ENCODE measurements at regions not wholly inside any gene's neighbourhood (a gene's known extent, or its start where the extent isn't known, plus 50 kb on each side); places are given as distances from the start of the nearest gene placed in this dataset.

- DNase-seq, result no peak
These were observed 182.6 kb downstream of the SUCNR1 start for GRCh38 chr3:152056073-152056472.

- no peak for DNase-seq
These were observed 183.0 kb downstream of the SUCNR1 start for GRCh38 chr3:152056481-152056880.

- no peak for DNase-seq
These were observed 183.5 kb downstream of the SUCNR1 start for GRCh38 chr3:152056987-152057386.

GRCh38 chr3:152058856-152059255, 185.4 kb downstream of the SUCNR1 start:
- DNase-seq, result peak; percentile 84

GRCh38 chr3:152060701-152061100, 187.3 kb downstream of the SUCNR1 start:
- no peak for DNase-seq

GRCh38 chr3:152061296-152061695, 187.9 kb downstream of the SUCNR1 start:
- no peak for DNase-seq

GRCh38 chr3:152069871-152070270, 196.4 kb downstream of the SUCNR1 start:
- no peak for DNase-seq

GRCh38 chr3:152071315-152071714, 197.4 kb upstream of the MBNL1 start:
- no peak for DNase-seq

- peak; percentile 69 for DNase-seq
These were observed 196.8 kb upstream of the MBNL1 start for GRCh38 chr3:152071924-152072323.

GRCh38 chr3:152073267-152073666, 195.5 kb upstream of the MBNL1 start:
- peak; percentile 89 for DNase-seq

GRCh38 chr3:152076148-152076547, 192.6 kb upstream of the MBNL1 start:
- peak; percentile 49 for DNase-seq

GRCh38 chr3:152079980-152080379, 188.7 kb upstream of the MBNL1 start:
- DNase-seq, result no peak

- no peak for DNase-seq
These were observed 185.6 kb upstream of the MBNL1 start for GRCh38 chr3:152083135-152083534.

GRCh38 chr3:152084441-152085158, 184.1 kb upstream of the MBNL1 start:
- no peak for DNase-seq

GRCh38 chr3:152087153-152087552, 181.6 kb upstream of the MBNL1 start:
- peak; percentile 19 for DNase-seq

GRCh38 chr3:152089528-152089927, 179.2 kb upstream of the MBNL1 start:
- DNase-seq, result no peak

- no peak for DNase-seq
These were observed 177.0 kb upstream of the MBNL1 start for GRCh38 chr3:152091725-152092124.

- DNase-seq, result no peak
These were observed 174.8 kb upstream of the MBNL1 start for GRCh38 chr3:152093901-152094300.

GRCh38 chr3:152094406-152094805, 174.3 kb upstream of the MBNL1 start:
- no peak for DNase-seq

- DNase-seq, result no peak
These were observed 173.3 kb upstream of the MBNL1 start for GRCh38 chr3:152095472-152095871.

GRCh38 chr3:152096280-152096906, 172.3 kb upstream of the MBNL1 start:
- no peak for DNase-seq

- DNase-seq, result no peak
These were observed 171.6 kb upstream of the MBNL1 start for GRCh38 chr3:152097120-152097519.

GRCh38 chr3:152097770-152098169, 171.0 kb upstream of the MBNL1 start:
- peak; percentile 48 for DNase-seq

GRCh38 chr3:152100491-152101132, 168.1 kb upstream of the MBNL1 start:
- DNase-seq, result no peak

Measured in fibroblast of skin of scalp (primary cell).